CD4-positive, alpha-beta T cell (primary cell): ENCODE measurements at regions not wholly inside any gene's neighbourhood (a gene's known extent, or its start where the extent isn't known, plus 50 kb on each side); places are given as distances from the start of the nearest gene placed in this dataset.

Source experiments
- ATAC-seq: fragments of 200-7000 bp; cut with Tn5 transposase; one replicate; pipeline ENCODE4 v1.10.0; 2022; ENCODE audit warnings: mild to moderate bottlenecking; ENCODE audit not compliant: poor library complexity
- CTCF ChIA-PET: fragments of 350-600 bp; sonication (Branson Sonifier 250); formaldehyde crosslinking; loops from one replicate; lab custom pipeline; 2021; ENCODE audit warnings: antibody characterized with exemption, inconsistent platforms; lab: Charles Lee
- POLR2A ChIA-PET: fragments of 350-600 bp; sonication (Branson Sonifier 250); formaldehyde crosslinking; loops from one replicate; lab custom pipeline; 2021; ENCODE audit warnings: antibody characterized with exemption, inconsistent platforms; lab: Charles Lee
- DNase-seq, 14 experiments: peaks; one replicate each; pipeline ENCODE4 v3.0.0-alpha.2; 2013 to 2020; ENCODE audit warnings: mixed read lengths in 2 of 14
- H3K27ac ChIP-seq, 2 donors: one replicate each; pipeline versions ENCODE4 v1.5.1 to v1.7.0; 2013; ENCODE audit warnings: low read length in 2 of 2, low read depth in 1 of 2, mild to moderate bottlenecking in 1 of 2
- H3K27me3 ChIP-seq, 2 experiments: 1 replicate in 1 of 2; 2 replicates in 1 of 2; pipeline versions ENCODE4 v1.6.1 to v1.7.0; 2013; ENCODE audit warnings: low read length in 2 of 2, control low read depth in 1 of 2, mild to moderate bottlenecking in 1 of 2, moderate library complexity in 1 of 2; ENCODE audit not compliant: insufficient read depth in 2 of 2, control insufficient read depth in 1 of 2
- H3K36me3 ChIP-seq: one replicate; pipeline ENCODE4 v1.6.1; 2013; ENCODE audit warnings: low read length, control low read depth; ENCODE audit not compliant: insufficient read depth
- H3K4me1 ChIP-seq: one replicate; pipeline ENCODE4 v1.6.1; 2013; ENCODE audit warnings: low read length, control low read depth; ENCODE audit not compliant: insufficient read depth
- H3K4me3 ChIP-seq: one replicate; pipeline ENCODE4 v1.5.1; 2013; ENCODE audit warnings: mild to moderate bottlenecking, low read length, moderate library complexity
- H3K9me3 ChIP-seq, 2 experiments: 1 replicate in 1 of 2; 2 replicates in 1 of 2; pipeline versions ENCODE4 v1.6.1 to v1.7.0; 2013; ENCODE audit warnings: low read length in 2 of 2, mild to moderate bottlenecking in 2 of 2, control low read depth in 1 of 2, moderate library complexity in 1 of 2; ENCODE audit not compliant: control insufficient read depth in 1 of 2, insufficient read depth in 1 of 2
- H3K27ac Mint-ChIP-seq: one replicate; pipeline ENCODE4 v1.8.0; 2020; ENCODE audit warnings: mixed read lengths
- H3K27me3 Mint-ChIP-seq: one replicate; pipeline ENCODE4 v1.8.0; 2021; ENCODE audit warnings: mixed read lengths
- H3K36me3 Mint-ChIP-seq: one replicate; pipeline ENCODE4 v1.8.0; 2021; ENCODE audit warnings: low read depth, mixed read lengths
- H3K4me1 Mint-ChIP-seq: one replicate; pipeline ENCODE4 v1.8.0; 2021; ENCODE audit warnings: low read depth, mixed read lengths
- H3K4me3 Mint-ChIP-seq: one replicate; pipeline ENCODE4 v1.8.0; 2020; ENCODE audit warnings: mild to moderate bottlenecking, mixed read lengths
- H3K9me3 Mint-ChIP-seq: one replicate; pipeline ENCODE4 v1.8.0; 2020; ENCODE audit warnings: mixed read lengths
- intact Hi-C, 2 experiments: fragments of 100-400 bp; cut with DNase I in 1 of 2; cut with micrococcal nuclease in 1 of 2; formaldehyde crosslinking; loops; one replicate each; pipeline versions ENCODE4 v1.15.1 to v1.9.0; 2023 to 2025; cut with DNase I, micrococcal nuclease
- TF ChIP-seq, protein P1 (sequence below): fragments of 200-600 bp; IDR thresholded peaks from one replicate; pipeline ENCODE4 v1.8.0; 2022; ENCODE audit warnings: antibody characterized with exemption, mild to moderate bottlenecking

DNA sequence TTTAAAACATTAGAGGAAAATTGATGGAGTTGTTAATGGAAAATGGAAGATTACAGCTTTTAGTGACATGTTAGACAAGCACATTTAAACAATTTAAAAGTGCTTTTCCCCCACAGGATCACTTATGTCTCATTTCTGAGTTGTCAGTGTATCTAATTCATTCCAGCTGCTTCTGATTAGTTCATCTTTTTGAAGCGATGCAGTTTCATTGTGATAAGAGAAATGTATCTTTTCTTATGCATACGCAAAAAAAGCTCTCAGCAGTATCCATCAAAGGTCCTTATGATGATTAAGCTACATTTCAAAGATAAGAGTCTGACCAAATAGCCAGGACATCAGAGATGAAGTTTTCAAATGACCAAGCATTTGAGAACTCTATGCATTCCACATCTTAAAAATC lies 572.6 kb upstream of the SYNCRIP start:
- Mint-ChIP-seq H3K4me3 (no peak overlapping the region), H3K27me3 (no peaks in the 10 kb centered on the region), H3K27ac (no peak overlapping the region), H3K36me3 (no peaks in the 10 kb centered on the region), H3K9me3 (peaks cover 5% of the 10 kb centered on the region), H3K4me1 (no peaks in the 10 kb centered on the region)
- no peak overlapping the region for H3K4me3 ChIP-seq
- intact Hi-C loops: no loop called here
- ChIA-PET CTCF (no interaction called here), POLR2A (no interaction called here)
- H3K27ac ChIP-seq: no peak overlapping the region
- H3K4me1 ChIP-seq: no peaks in the 10 kb centered on the region
- no peaks in the 10 kb centered on the region for H3K27me3 ChIP-seq
- DNase-seq (no peak), ATAC-seq (no peak)
- TF ChIP-seq, protein P1, sequence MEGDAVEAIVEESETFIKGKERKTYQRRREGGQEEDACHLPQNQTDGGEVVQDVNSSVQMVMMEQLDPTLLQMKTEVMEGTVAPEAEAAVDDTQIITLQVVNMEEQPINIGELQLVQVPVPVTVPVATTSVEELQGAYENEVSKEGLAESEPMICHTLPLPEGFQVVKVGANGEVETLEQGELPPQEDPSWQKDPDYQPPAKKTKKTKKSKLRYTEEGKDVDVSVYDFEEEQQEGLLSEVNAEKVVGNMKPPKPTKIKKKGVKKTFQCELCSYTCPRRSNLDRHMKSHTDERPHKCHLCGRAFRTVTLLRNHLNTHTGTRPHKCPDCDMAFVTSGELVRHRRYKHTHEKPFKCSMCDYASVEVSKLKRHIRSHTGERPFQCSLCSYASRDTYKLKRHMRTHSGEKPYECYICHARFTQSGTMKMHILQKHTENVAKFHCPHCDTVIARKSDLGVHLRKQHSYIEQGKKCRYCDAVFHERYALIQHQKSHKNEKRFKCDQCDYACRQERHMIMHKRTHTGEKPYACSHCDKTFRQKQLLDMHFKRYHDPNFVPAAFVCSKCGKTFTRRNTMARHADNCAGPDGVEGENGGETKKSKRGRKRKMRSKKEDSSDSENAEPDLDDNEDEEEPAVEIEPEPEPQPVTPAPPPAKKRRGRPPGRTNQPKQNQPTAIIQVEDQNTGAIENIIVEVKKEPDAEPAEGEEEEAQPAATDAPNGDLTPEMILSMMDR: no peak
- no peaks in the 10 kb centered on the region for H3K9me3 ChIP-seq
- H3K36me3 ChIP-seq: no peaks in the 10 kb centered on the region

DNA sequence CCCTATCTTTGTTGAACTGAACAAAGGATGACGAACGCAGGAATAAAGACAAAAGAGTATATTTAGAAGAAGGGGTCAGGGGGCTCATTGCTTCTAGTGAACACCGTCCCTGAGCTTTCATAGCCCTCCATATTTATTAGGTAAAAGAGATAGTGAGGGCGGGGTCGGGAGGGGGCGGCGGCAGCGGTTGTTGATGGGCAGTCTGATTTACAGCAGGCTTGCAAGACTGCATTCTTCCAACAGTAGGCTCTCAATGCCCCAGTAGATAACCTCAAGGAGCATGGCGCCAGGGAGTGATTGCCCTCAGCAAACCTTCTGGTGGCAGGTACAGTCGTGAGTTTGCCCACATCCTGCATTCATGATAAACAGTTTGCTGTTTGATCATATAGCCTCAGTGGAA lies 563.3 kb upstream of the SYNCRIP start:
- no peak for ATAC-seq
- Histone ChIP-seq H3K27ac (no peak overlapping the region), H3K4me3 (no peak overlapping the region), H3K9me3 (no peaks in the 10 kb centered on the region), H3K27me3 (no peaks in the 10 kb centered on the region), H3K4me1 (no peaks in the 10 kb centered on the region), H3K36me3 (no peaks in the 10 kb centered on the region)
- TF ChIP-seq, protein P1: no peak
- H3K4me1 Mint-ChIP-seq: no peaks in the 10 kb centered on the region
- H3K27me3 Mint-ChIP-seq: no peaks in the 10 kb centered on the region
- intact Hi-C loops: no loop called here
- no peak overlapping the region for H3K4me3 Mint-ChIP-seq
- ChIA-PET CTCF (no interaction called here), POLR2A (no interaction called here)
- DNase-seq: no peak
- H3K36me3 Mint-ChIP-seq: no peaks in the 10 kb centered on the region
- H3K9me3 Mint-ChIP-seq: peaks cover 7% of the 10 kb centered on the region
- no peak overlapping the region for H3K27ac Mint-ChIP-seq

DNA sequence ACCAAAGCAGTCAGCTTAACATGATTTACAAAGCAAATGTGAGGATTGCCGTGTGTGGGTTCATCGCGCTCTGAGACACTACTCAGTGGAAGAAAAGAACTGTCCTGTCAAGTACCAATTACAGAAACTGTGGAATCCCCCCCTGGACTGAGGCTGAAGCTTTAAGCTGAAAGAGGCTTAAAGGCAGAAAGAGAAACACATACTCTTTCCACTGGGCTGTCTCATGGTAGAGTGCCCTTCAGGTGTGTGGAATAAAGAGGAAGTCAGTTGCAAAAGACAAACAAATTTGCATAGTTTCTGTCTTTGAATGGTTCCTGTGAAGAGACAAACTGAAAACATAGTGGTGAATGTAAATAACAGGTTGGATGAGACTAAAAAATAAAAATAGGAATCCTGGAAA lies 560.4 kb upstream of the SYNCRIP start:
- Mint-ChIP-seq H3K9me3 (peaks cover 5% of the 10 kb centered on the region), H3K27ac (no peak overlapping the region), H3K4me3 (no peak overlapping the region), H3K4me1 (no peaks in the 10 kb centered on the region), H3K36me3 (no peaks in the 10 kb centered on the region), H3K27me3 (no peaks in the 10 kb centered on the region)
- ChIA-PET CTCF (no interaction called here), POLR2A (no interaction called here)
- ATAC-seq (no peak), DNase-seq (no peak)
- no peaks in the 10 kb centered on the region for H3K36me3 ChIP-seq
- H3K4me1 ChIP-seq: no peaks in the 10 kb centered on the region
- TF ChIP-seq, protein P1: no peak
- intact Hi-C loops: no loop called here
- peaks cover 0 to 3% of the 10 kb centered on the region in 2 experiments for H3K9me3 ChIP-seq
- no peak overlapping the region for H3K27ac ChIP-seq
- no peak overlapping the region for H3K4me3 ChIP-seq
- H3K27me3 ChIP-seq: no peaks in the 10 kb centered on the region
